ENCODE measurements at regions not wholly inside any gene's neighbourhood (a gene's known extent, or its start where the extent isn't known, plus 50 kb on each side); places are given as distances from the start of the nearest gene placed in this dataset.

- H3K36me3 ChIP-seq = no peaks in the 10 kb centered on the region
- no peak overlapping the region for H3K27ac ChIP-seq
- no peaks in the 10 kb centered on the region for H3K4me1 ChIP-seq (ENCODE audit: low read depth)
- no peaks in the 10 kb centered on the region for H3K9me3 ChIP-seq (ENCODE audit: low read depth)
- H3K4me3 ChIP-seq = no peak overlapping the region
- no peak for DNase-seq (ENCODE audit: low read depth in 1 of 2, low spot score in 1 of 2)
- TF ChIP-seq, protein P1, sequence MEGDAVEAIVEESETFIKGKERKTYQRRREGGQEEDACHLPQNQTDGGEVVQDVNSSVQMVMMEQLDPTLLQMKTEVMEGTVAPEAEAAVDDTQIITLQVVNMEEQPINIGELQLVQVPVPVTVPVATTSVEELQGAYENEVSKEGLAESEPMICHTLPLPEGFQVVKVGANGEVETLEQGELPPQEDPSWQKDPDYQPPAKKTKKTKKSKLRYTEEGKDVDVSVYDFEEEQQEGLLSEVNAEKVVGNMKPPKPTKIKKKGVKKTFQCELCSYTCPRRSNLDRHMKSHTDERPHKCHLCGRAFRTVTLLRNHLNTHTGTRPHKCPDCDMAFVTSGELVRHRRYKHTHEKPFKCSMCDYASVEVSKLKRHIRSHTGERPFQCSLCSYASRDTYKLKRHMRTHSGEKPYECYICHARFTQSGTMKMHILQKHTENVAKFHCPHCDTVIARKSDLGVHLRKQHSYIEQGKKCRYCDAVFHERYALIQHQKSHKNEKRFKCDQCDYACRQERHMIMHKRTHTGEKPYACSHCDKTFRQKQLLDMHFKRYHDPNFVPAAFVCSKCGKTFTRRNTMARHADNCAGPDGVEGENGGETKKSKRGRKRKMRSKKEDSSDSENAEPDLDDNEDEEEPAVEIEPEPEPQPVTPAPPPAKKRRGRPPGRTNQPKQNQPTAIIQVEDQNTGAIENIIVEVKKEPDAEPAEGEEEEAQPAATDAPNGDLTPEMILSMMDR (IDR thresholded peaks at IDR 0.05; ENCODE audit: low read depth, low read length) = no peak
- no peaks in the 10 kb centered on the region for H3K27me3 ChIP-seq
Measured at GRCh38 chr18:41021089-41021488, 933.9 kb upstream of the PIK3C3 start.

GRCh38 chr18:41012194-41012593 is 942.8 kb upstream of the PIK3C3 start:
- Histone ChIP-seq H3K36me3 (no peaks in the 10 kb centered on the region), H3K4me1 (ENCODE audit: low read depth) (no peaks in the 10 kb centered on the region), H3K27ac (no peak overlapping the region), H3K9me3 (ENCODE audit: low read depth) (no peaks in the 10 kb centered on the region), H3K4me3 (no peak overlapping the region), H3K27me3 (no peaks in the 10 kb centered on the region)
- TF ChIP-seq, protein P1 (IDR thresholded peaks at IDR 0.05; ENCODE audit: low read depth, low read length) = no peak
- DNase-seq (ENCODE audit: low read depth in 1 of 2, low spot score in 1 of 2) = no peak

- Histone ChIP-seq H3K36me3 (no peaks in the 10 kb centered on the region), H3K27ac (no peak overlapping the region), H3K27me3 (no peaks in the 10 kb centered on the region), H3K4me1 (ENCODE audit: low read depth) (no peaks in the 10 kb centered on the region), H3K9me3 (ENCODE audit: low read depth) (no peaks in the 10 kb centered on the region), H3K4me3 (no peak overlapping the region)
- no peak for DNase-seq (ENCODE audit: low read depth in 1 of 2, low spot score in 1 of 2)
- TF ChIP-seq, protein P1 (IDR thresholded peaks at IDR 0.05; ENCODE audit: low read depth, low read length) = no peak
Measured at GRCh38 chr18:41009926-41010325, 945.1 kb upstream of the PIK3C3 start.

GRCh38 chr18:41004324-41004723 is 950.7 kb upstream of the PIK3C3 start:
- Histone ChIP-seq H3K9me3 (ENCODE audit: low read depth) (no peaks in the 10 kb centered on the region), H3K4me3 (no peak overlapping the region), H3K36me3 (no peaks in the 10 kb centered on the region), H3K27me3 (no peaks in the 10 kb centered on the region), H3K27ac (no peak overlapping the region), H3K4me1 (ENCODE audit: low read depth) (no peaks in the 10 kb centered on the region)
- DNase-seq (ENCODE audit: low read depth in 1 of 2, low spot score in 1 of 2) = no peak
- TF ChIP-seq, protein P1 (IDR thresholded peaks at IDR 0.05; ENCODE audit: low read depth, low read length) = no peak

GRCh38 chr18:40995529-40995928 is 959.5 kb upstream of the PIK3C3 start:
- Histone ChIP-seq H3K27ac (no peak overlapping the region), H3K36me3 (no peaks in the 10 kb centered on the region), H3K27me3 (no peaks in the 10 kb centered on the region), H3K4me3 (no peak overlapping the region), H3K9me3 (ENCODE audit: low read depth) (no peaks in the 10 kb centered on the region), H3K4me1 (ENCODE audit: low read depth) (no peaks in the 10 kb centered on the region)
- TF ChIP-seq, protein P1 (IDR thresholded peaks at IDR 0.05; ENCODE audit: low read depth, low read length) = no peak
- DNase-seq (ENCODE audit: low read depth in 1 of 2, low spot score in 1 of 2) = no peak

- DNase-seq (ENCODE audit: low read depth in 1 of 2, low spot score in 1 of 2) = no peak
- Histone ChIP-seq H3K36me3 (no peaks in the 10 kb centered on the region), H3K4me3 (no peak overlapping the region), H3K27ac (no peak overlapping the region), H3K4me1 (ENCODE audit: low read depth) (no peaks in the 10 kb centered on the region), H3K9me3 (ENCODE audit: low read depth) (no peaks in the 10 kb centered on the region), H3K27me3 (no peaks in the 10 kb centered on the region)
- TF ChIP-seq, protein P1 (IDR thresholded peaks at IDR 0.05; ENCODE audit: low read depth, low read length) = no peak
Measured at GRCh38 chr18:40993363-40993762, 961.7 kb upstream of the PIK3C3 start.

Data from cardiac muscle cell (in vitro differentiated cells and primary cell).